Keratinocyte (primary cell): ENCODE measurements at regions not wholly inside any gene's neighbourhood (a gene's known extent, or its start where the extent isn't known, plus 50 kb on each side); places are given as distances from the start of the nearest gene placed in this dataset.
"Not testable (repeated sequence)": the region's sequence is repeated elsewhere in the genome, so short reads cannot be mapped to it uniquely, and the experiment has no call there.

Source experiments
- CTCF ChIP-seq, 3 experiments: IDR thresholded peaks in 1 of 3; conservative IDR thresholded peaks in 1 of 3; optimal IDR thresholded peaks in 1 of 3; 2 replicates in 2 of 3; 3 replicates in 1 of 3; pipeline versions ENCODE3 to v1.5.1; 2011; ENCODE audit warnings: low read length in 3 of 3, mild to moderate bottlenecking in 3 of 3, moderate library complexity in 2 of 3, control low read depth in 1 of 3, inconsistent platforms in 1 of 3; ENCODE audit not compliant: insufficient read depth in 2 of 3; ENCODE audit errors: extremely low read depth in 1 of 3
- EZH2 ChIP-seq: IDR thresholded peaks from one replicate; pipeline ENCODE4 v1.6.1; 2012; ENCODE audit warnings: inconsistent platforms, mild to moderate bottlenecking, low read length, moderate library complexity

- not testable (repeated sequence) for TF ChIP-seq CTCF (optimal IDR thresholded peaks at IDR 0.05 in 1 of 3, IDR thresholded peaks at IDR 0.05 in 1 of 3, conservative IDR thresholded peaks at IDR 0.05 in 1 of 3; ENCODE audit: extremely low read depth in 1 of 3, insufficient read depth in 2 of 3, low read length in 3 of 3); EZH2
Observed at GRCh38 chr7:53239151-53239550, 203.7 kb downstream of the POM121L12 start.
